K562 (cell line): ENCODE measurements at regions not wholly inside any gene's neighbourhood (a gene's known extent, or its start where the extent isn't known, plus 50 kb on each side); places are given as distances from the start of the nearest gene placed in this dataset.

Experiments used
- ATAC-seq: fragments of 200-7000 bp; cut with Tn5 transposase; 3 replicates; pipeline ENCODE4 v1.9.1; 2020; ENCODE audit warnings: moderate library complexity
- BruUV-seq: library from RNA; stranded (reverse); fragments of 400-500 nt; replicated peaks from 2 replicates; lab custom pipeline; 2021; lab: Mats Ljungman, UMichigan
- CTCF ChIA-PET: fragments of 300-600 bp; formaldehyde crosslinking; extraction: SDS; loops from one replicate; lab custom pipeline; 2021; ENCODE audit warnings: low intra/inter-chr PET ratio; lab: Yijun Ruan, JAX
- POLR2A ChIA-PET: fragments of 300-600, 350-650 bp; sonication (Branson Sonifier 250); formaldehyde crosslinking; extraction: SDS; loops from one replicate; lab custom pipeline; 2021; ENCODE audit warnings: antibody characterized with exemption, inconsistent platforms; lab: Yijun Ruan, JAX
- DNase-seq, 4 experiments: peaks; one replicate each; pipeline versions ENCODE4 v3.0.0 to v3.0.0-alpha.2; 2011 to 2018; ENCODE audit warnings: low spot score in 3 of 4, mixed read lengths in 3 of 4; ENCODE audit errors: extremely low read depth in 1 of 4
- FAIRE-seq: peaks from 2 replicates; lab custom pipeline; 2011; peaks lifted over from hg19 to GRCh38; lab: Jason Lieb, UNC
- H2AFZ ChIP-seq: 2 replicates; pipeline ENCODE4 v1.6.0; 2011; ENCODE audit warnings: low read depth, low read length, control low read depth, inconsistent platforms
- H3K27ac ChIP-seq: fragments of 200-600 bp; 3 replicates; pipeline ENCODE4 v1.8.0; 2011; ENCODE audit warnings: low read depth, mild to moderate bottlenecking, control low read depth, inconsistent platforms, low read length, moderate library complexity, mixed read lengths; ENCODE audit errors: extremely low read depth
- H3K27me3 ChIP-seq, 2 experiments: fragments of 300-600 bp in 1 of 2; 2 replicates in 1 of 2; 3 replicates in 1 of 2; pipeline versions ENCODE4 v1.6.0 to v1.8.0; 2011; ENCODE audit warnings: inconsistent platforms in 2 of 2, low read length in 2 of 2, mild to moderate bottlenecking in 1 of 2, mixed read lengths in 1 of 2, moderate library complexity in 1 of 2; ENCODE audit not compliant: control insufficient read depth in 2 of 2, insufficient read depth in 2 of 2
- H3K36me3 ChIP-seq: fragments of 300-600 bp; 3 replicates; pipeline ENCODE4 v1.8.0; 2011; ENCODE audit warnings: mild to moderate bottlenecking, low read length, inconsistent platforms; ENCODE audit not compliant: control insufficient read depth, insufficient read depth
- H3K4me1 ChIP-seq, 2 experiments: fragments of 200-600 bp in 1 of 2; replicated peaks in 1 of 2; 2 replicates in 1 of 2; 3 replicates in 1 of 2; pipeline versions ENCODE4 v1.5.1 to v1.8.0; 2011; ENCODE audit warnings: inconsistent platforms in 2 of 2, low read length in 2 of 2, mild to moderate bottlenecking in 1 of 2, mixed read lengths in 1 of 2, moderate library complexity in 1 of 2; ENCODE audit not compliant: control insufficient read depth in 2 of 2, insufficient read depth in 2 of 2
- H3K4me2 ChIP-seq: 2 replicates; pipeline ENCODE4 v1.6.1; 2011; ENCODE audit warnings: low read length, control low read depth, inconsistent platforms, mixed read lengths; ENCODE audit not compliant: insufficient read depth
- H3K4me3 ChIP-seq: fragments of 200-600 bp; sonication (generic), shearing (Covaris generic); 2 replicates; pipeline ENCODE4 v1.5.1; 2016; ENCODE audit warnings: control low read depth, inconsistent platforms
- H3K79me2 ChIP-seq: fragments of 200-600 bp; 3 replicates; pipeline ENCODE4 v1.8.0; 2011; ENCODE audit warnings: low read length, inconsistent platforms; ENCODE audit not compliant: control insufficient read depth, insufficient read depth
- H3K9ac ChIP-seq, 2 experiments: 2 replicates each; pipeline versions ENCODE4 v1.6.0 to v1.6.1; 2011; ENCODE audit warnings: low read depth in 2 of 2, low read length in 2 of 2, control low read depth in 1 of 2, inconsistent platforms in 1 of 2, mild to moderate bottlenecking in 1 of 2, mixed read lengths in 1 of 2; ENCODE audit not compliant: insufficient read depth in 1 of 2
- H3K9me1 ChIP-seq: one replicate; pipeline ENCODE4 v1.6.0; 2011; ENCODE audit warnings: inconsistent platforms, mild to moderate bottlenecking, low read length, moderate library complexity; ENCODE audit not compliant: control insufficient read depth, insufficient read depth
- H3K9me3 ChIP-seq: replicated peaks from 2 replicates; pipeline ENCODE4 v1.5.1; 2011; ENCODE audit warnings: low read depth, low read length, inconsistent platforms; ENCODE audit not compliant: control insufficient read depth, insufficient read depth
- H4K20me1 ChIP-seq: replicated peaks from 2 replicates; pipeline ENCODE4 v1.6.1; 2011; ENCODE audit warnings: low read length, inconsistent platforms, mixed read lengths; ENCODE audit not compliant: control insufficient read depth, insufficient read depth
- E4F1 ChIP-seq: fragments of 250-450 bp; sonication (Bioruptor Pico); IDR thresholded peaks from 2 replicates; pipeline ENCODE4 v1.5.0; 2021; ENCODE audit warnings: mild to moderate bottlenecking, borderline replicate concordance
- NCOA4 ChIP-seq: fragments of 450-650 bp; IDR thresholded peaks from 2 replicates; pipeline ENCODE4 v1.6.1; 2018; ENCODE audit warnings: mild to moderate bottlenecking; ENCODE audit not compliant: partially characterized antibody
- RBM34 ChIP-seq: fragments of 200-400 bp; formaldehyde crosslinking; IDR thresholded peaks from 2 replicates; pipeline ENCODE4 v1.6.1; 2018; ENCODE audit warnings: low read length, borderline replicate concordance; ENCODE audit not compliant: insufficient read depth
- RFX1 ChIP-seq: fragments of 450-650 bp; IDR thresholded peaks from 2 replicates; pipeline ENCODE4 v1.6.1; 2016; ENCODE audit warnings: mild to moderate bottlenecking, moderate library complexity
- WGBS: fragments of 100-300 bp; shearing (Covaris generic); methylation state at CpG from one replicate; pipeline ENCODE4 v1.1.6; 2016; ENCODE audit warnings: low coverage, mixed read lengths; ENCODE audit not compliant: insufficient coverage; ENCODE audit errors: missing lambda C conversion rate; 5-methylcytosine and 5-hydroxymethylcytosine counted together
- in situ Hi-C: fragments of 300-500 bp; cut with MboI; formaldehyde crosslinking; loops from 4 replicates; pipeline ENCODE4 v1.15.0; 2018; ENCODE audit warnings: inconsistent platforms, mixed read lengths
- intact Hi-C: fragments of 100-400 bp; cut with micrococcal nuclease; formaldehyde crosslinking; loops from 2 replicates; pipeline ENCODE4 v1.14.2; 2022

GRCh38 chr2:22812065-22812680, 572.8 kb upstream of the KLHL29 start:
- POLR2A ChIA-PET, result no interaction called here
- Histone ChIP-seq H3K27me3 (no peaks in the 10 kb centered on the region), H3K4me2 (no peak overlapping the region), H3K9me3 (no peaks in the 10 kb centered on the region), H3K4me1 (no peaks in the 10 kb centered on the region), H3K9me1 (no peaks in the 10 kb centered on the region), H3K9ac (no peak overlapping the region), H3K79me2 (no peaks in the 10 kb centered on the region), H3K27ac (no peak overlapping the region), H2AFZ (no peak overlapping the region), H3K36me3 (no peaks in the 10 kb centered on the region), H4K20me1 (no peaks in the 10 kb centered on the region), H3K4me3 (no peak overlapping the region)
- no peak for DNase-seq
- CTCF ChIA-PET, result no interaction called here
- BruUV-seq, result no TSS peak
- TF ChIP-seq RBM34, result no peak
- no peak for TF ChIP-seq E4F1 (CRISPR knock-in tag)
- no peak for TF ChIP-seq NCOA4
- no peak for TF ChIP-seq RFX1
- intact Hi-C loops (no loop called here), in situ Hi-C loops (no loop called here)
- FAIRE-seq, result no peak
- WGBS, result 0% methylated on average over 2 of the region's 2 CpGs
- no peak for ATAC-seq
